HG02884 (cell line): ENCODE measurements at regions not wholly inside any gene's neighbourhood (a gene's known extent, or its start where the extent isn't known, plus 50 kb on each side); places are given as distances from the start of the nearest gene placed in this dataset.

Experiments
- ATAC-seq: cut with Tn5 transposase; IDR thresholded peaks from one replicate; pipeline ENCODE4 v1.9.1; 2021; ENCODE audit warnings: mild to moderate bottlenecking, moderate library complexity; ENCODE audit not compliant: unreplicated experiment

DNA sequence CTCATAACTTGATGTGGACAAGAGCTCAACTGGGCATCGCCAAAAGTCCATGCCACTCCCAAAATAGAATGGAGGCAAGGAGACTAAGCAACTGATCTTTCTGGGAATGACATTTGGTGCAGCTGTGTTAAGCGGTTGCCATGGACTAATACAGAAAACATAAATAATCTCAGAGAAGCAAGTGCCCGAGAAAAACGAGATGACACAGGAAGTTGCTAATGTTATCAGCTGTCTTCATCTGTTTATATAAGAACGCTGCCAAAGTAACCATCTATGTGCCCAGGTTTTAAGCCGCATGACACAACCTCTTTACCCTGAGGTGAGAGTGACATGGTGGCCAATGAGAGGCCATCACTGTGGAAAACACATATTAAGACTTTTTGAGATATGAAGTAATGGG is 54.9 kb upstream of the SACS start:
- ATAC-seq: no peak

DNA sequence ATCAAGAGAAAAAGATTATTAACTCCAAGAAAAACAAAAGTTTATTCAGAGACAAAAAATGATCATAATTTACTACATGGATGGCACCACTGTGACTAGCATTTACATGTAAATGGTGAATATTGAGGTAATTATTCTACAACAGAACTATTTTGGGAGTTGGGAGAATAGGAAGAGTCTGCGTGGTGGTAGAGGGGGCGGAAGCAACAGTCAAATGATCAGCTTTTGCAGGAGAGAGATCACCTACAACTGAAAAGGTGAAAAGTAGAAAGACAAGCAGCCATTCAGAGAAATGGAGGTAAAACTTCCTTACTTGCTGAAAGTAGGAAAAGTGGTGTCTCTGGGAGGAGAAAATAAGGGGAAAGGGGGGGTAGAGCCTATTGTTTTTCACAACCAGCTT is 62.8 kb upstream of the SACS start:
- ATAC-seq: no peak

DNA sequence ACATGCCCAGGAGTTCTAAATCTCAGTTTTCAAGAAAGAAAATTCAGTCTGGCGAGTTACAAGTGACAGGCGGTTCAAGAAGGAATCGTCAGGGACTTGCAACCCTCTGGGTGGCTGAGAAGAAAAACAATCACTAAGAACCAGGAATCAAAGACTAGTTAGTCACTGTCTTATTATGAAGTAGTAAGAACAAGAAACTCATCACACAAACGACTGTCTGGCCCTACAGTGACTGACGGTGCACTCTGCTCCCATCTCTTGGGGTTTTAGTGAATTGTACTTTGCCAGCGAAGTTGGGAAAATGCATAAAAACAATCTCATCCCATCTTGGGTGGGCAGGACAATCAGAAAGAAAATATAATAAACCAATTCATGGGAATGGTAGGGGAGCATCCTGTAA is 63.7 kb upstream of the SACS start:
- no peak for ATAC-seq

GRCh38 chr13:23500849-23501248 is 67.3 kb upstream of the SACS start:
- no peak for ATAC-seq

GRCh38 chr13:23504180-23504579 is 66.0 kb upstream of the TNFRSF19 start:
- ATAC-seq: no peak

GRCh38 chr13:23505007-23505406 is 65.2 kb upstream of the TNFRSF19 start:
- ATAC-seq: no peak

DNA sequence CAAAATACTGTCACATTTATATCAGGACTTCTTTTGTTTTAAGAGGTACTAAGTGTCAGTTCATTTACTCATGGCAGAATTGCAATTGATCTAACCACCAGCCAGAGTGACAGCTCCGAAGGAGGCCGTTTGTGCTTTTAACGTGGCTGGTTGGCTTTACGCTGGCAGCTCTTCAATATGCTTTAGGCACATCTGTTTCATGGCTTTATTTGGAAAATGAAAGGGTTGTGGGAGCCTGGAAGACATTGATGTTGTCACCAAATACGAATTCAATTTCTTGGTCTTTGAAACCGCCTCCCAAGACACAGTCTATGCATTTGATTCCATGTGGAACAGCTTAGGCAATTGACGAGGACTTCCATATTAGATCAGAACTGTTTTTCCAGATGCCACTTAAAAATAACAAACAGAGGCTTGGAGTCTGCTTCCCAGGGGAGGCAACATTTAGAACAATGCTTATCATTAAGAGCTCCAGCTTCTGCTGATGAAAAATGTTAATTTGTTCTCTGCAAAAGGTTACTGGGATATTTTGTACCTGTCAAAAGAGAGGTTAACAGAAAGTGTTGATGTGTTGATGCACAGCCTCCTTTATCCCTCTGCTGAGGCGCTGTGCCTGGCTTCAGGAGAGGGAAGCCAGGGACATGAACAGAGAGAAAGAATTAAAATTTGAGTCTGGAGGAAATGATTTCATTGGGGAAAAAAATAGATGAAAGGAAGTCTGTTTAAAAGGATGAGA is 64.0 kb upstream of the TNFRSF19 start:
- ATAC-seq: no peak

GRCh38 chr13:23506807-23507291 is 63.4 kb upstream of the TNFRSF19 start:
- ATAC-seq: no peak

DNA sequence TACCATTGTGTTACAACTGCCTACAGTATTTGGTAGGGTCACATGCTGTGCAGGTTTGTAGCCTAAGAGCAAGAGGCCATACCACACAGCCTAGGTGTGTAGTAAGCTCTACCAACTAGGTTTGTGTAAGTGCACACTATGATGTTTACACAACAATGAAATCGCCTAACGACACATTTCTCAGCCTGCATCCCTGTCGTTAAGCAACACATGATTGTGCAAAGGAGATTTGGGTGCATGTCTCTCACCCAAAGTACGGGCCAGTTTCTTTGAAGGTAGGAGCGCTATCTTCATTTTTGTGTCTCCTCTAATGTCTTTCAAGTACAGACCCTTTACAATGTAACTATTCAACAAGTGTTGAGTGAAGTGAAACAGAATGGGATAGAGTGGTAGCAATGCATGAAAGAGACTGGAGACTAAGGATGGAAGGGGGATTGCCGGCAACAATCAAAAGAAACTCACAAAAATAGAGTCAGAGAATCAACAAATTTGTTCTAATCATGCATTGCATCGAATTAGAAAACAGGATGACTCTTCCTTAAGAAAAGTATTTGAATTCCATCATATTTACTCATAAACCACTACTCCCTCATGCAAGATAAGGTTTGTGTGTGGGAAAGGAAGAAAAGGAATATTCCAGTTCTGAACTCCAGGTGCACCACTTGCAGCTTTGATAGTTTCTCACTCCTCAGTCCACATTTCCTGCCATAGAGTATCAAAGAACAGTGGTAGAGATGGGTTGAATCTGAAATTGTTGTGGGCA is 60.2 kb upstream of the TNFRSF19 start:
- no peak for ATAC-seq

GRCh38 chr13:23510544-23510916 is 59.7 kb upstream of the TNFRSF19 start:
- no peak for ATAC-seq

DNA sequence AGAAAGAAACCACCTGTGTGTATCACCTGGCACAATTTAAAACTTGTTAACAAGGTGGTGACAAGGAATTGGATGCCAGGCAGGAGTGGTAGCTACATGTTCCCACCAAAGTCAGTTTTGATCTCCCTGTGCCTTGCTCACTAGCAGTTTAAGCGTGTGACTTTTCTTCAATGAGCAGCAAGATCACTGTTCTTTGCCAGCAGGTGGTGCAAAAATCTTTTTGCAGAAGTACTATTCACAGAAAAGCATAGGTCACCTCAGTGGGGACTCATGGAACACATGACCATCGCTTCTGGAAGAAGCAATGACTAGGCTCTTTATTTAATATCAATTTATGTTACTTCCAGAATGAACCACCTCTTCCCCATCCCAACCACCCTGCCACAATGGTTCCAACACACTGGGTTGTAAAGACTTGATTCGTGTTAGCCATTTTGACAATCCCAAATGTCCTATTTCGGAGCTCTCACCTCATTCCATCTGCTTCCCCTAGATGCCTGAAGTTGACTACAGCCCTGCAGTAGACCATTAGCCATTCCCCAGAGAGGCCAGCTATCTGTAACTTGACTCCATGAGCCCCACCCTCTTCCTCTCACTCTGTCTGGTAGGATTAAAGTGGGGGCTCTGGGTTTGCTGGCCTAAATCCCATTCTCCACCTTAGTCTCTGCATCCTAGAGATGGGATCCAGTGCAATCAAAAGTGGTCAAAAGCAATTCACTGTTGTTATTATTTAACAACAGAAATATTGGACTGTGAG is 59.1 kb upstream of the TNFRSF19 start:
- ATAC-seq: peak; percentile 47

GRCh38 chr13:23512762-23513395 is 57.3 kb upstream of the TNFRSF19 start:
- ATAC-seq: no peak

- ATAC-seq: no peak
Measured at GRCh38 chr13:23513455-23513854, 56.8 kb upstream of the TNFRSF19 start.

DNA sequence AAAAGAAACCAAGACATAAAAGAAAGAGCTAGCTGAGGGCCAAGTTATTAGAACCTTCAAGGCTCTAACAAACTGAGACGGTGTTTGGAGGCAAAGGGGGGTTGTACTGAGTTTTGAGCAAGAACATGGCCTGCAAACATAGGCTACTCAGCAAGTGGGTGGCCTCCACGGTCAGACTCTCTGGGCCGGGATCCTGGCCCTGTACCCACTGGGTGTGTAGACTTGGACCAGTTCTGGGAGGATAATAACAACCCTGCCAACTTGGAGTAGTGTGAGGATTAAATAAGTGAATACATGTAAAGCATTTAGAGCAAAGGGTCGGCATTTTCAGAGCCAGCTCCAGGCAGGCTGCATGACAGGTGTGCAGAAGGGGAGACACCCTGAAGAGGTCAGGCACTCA is 56.1 kb upstream of the TNFRSF19 start:
- no peak for ATAC-seq

GRCh38 chr13:23515116-23515515 is 55.1 kb upstream of the TNFRSF19 start:
- no peak for ATAC-seq

GRCh38 chr13:23516190-23516589 is 54.0 kb upstream of the TNFRSF19 start:
- no peak for ATAC-seq

- ATAC-seq: no peak
Measured at GRCh38 chr13:23516702-23517101, 53.5 kb upstream of the TNFRSF19 start.

DNA sequence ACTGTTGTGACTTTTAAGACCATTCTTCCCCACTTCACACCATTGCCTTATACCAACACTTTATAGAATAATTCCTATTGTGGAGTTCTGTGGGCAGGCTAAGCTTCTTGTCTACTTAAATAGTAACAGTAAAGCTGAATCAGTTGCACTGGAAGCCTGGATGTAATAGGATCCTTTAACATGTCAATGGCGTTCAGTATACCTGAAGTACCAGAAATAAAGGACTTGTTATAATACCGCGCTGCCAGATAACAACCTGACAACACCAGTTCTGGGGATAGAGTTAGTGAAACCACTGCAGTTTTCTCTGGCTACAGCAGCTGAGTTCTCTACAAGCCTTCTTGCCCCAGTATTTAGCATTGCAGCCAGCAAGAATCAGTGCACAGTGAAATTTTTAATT is 52.0 kb upstream of the TNFRSF19 start:
- ATAC-seq: no peak
